SK-N-SH (cell line): ENCODE measurements at regions not wholly inside any gene's neighbourhood (a gene's known extent, or its start where the extent isn't known, plus 50 kb on each side); places are given as distances from the start of the nearest gene placed in this dataset.

Source experiments
- CTCF ChIA-PET: fragments of 300-600, 350-600 bp; formaldehyde crosslinking; extraction: SDS; loops from one replicate; lab custom pipeline; 2021; lab: Yijun Ruan, JAX
- POLR2A ChIA-PET: fragments of 350-600 bp; sonication (Branson Sonifier 250); formaldehyde crosslinking; extraction: SDS; loops from one replicate; lab custom pipeline; 2020; ENCODE audit warnings: antibody characterized with exemption, inconsistent platforms; lab: Yijun Ruan, JAX
- DNase-seq: peaks from one replicate; pipeline ENCODE4 v3.0.0; 2012
- H2AFZ ChIP-seq: fragments of 200-600 bp; sonication (generic); 2 replicates; pipeline ENCODE4 v1.8.1; 2016; ENCODE audit warnings: antibody characterized with exemption, mild to moderate bottlenecking, low read depth
- H3F3A ChIP-seq: fragments of 200-600 bp; sonication (generic); replicated peaks from 2 replicates; pipeline ENCODE3; 2016; ENCODE audit warnings: antibody characterized with exemption, mild to moderate bottlenecking; ENCODE audit not compliant: insufficient read depth
- H3K27ac ChIP-seq, 2 experiments: fragments of 200-500 bp in 1 of 2; fragments of 200-600 bp in 1 of 2; sonication (Bioruptor generic) in 1 of 2; sonication (generic), shearing (Covaris generic) in 1 of 2; 2 replicates each; pipeline versions ENCODE4 v1.5.1 to v1.6.1; 2014 to 2016; ENCODE audit warnings: low read depth in 2 of 2, inconsistent platforms in 1 of 2, low read length in 1 of 2, mild to moderate bottlenecking in 1 of 2, mixed read lengths in 1 of 2
- H3K27me3 ChIP-seq: fragments of 200-600 bp; sonication (generic), shearing (Covaris generic); 2 replicates; pipeline ENCODE4 v1.6.1; 2016; ENCODE audit warnings: mixed run types; ENCODE audit not compliant: insufficient read depth
- H3K36me3 ChIP-seq, 2 experiments: fragments of 200-500 bp in 1 of 2; fragments of 200-600 bp in 1 of 2; sonication (Bioruptor generic) in 1 of 2; sonication (generic) in 1 of 2; replicated peaks in 1 of 2; 2 replicates each; pipeline versions ENCODE3 to v1.5.1; 2014 to 2016; ENCODE audit warnings: low read length in 1 of 2, mild to moderate bottlenecking in 1 of 2; ENCODE audit not compliant: insufficient read depth in 2 of 2, control insufficient read depth in 1 of 2
- H3K4me1 ChIP-seq, 2 experiments: fragments of 200-500 bp in 1 of 2; fragments of 200-600 bp in 1 of 2; sonication (Bioruptor generic) in 1 of 2; sonication (generic), shearing (Covaris generic) in 1 of 2; 2 replicates each; pipeline versions ENCODE4 v1.5.1 to v1.6.1; 2014 to 2016; ENCODE audit warnings: low read depth in 1 of 2, low read length in 1 of 2, mixed run types in 1 of 2; ENCODE audit not compliant: insufficient read depth in 2 of 2, control insufficient read depth in 1 of 2
- H3K4me2 ChIP-seq: fragments of 200-600 bp; sonication (generic), shearing (Covaris generic); 2 replicates; pipeline ENCODE4 v1.6.1; 2017; ENCODE audit warnings: mixed run types
- H3K4me3 ChIP-seq, 2 experiments: fragments of 200-500 bp in 1 of 2; fragments of 200-600 bp in 1 of 2; sonication (Bioruptor generic) in 1 of 2; sonication (generic), shearing (Covaris generic) in 1 of 2; 2 replicates each; pipeline versions ENCODE4 v1.5.1 to v1.8.1; 2014 to 2016; ENCODE audit warnings: low read depth in 2 of 2, inconsistent platforms in 1 of 2, low read length in 1 of 2, mild to moderate bottlenecking in 1 of 2, mixed read lengths in 1 of 2, moderate library complexity in 1 of 2
- H3K79me2 ChIP-seq: fragments of 200-600 bp; sonication (generic); 2 replicates; pipeline ENCODE4 v1.8.1; 2017; ENCODE audit warnings: mild to moderate bottlenecking; ENCODE audit not compliant: insufficient read depth
- H3K9ac ChIP-seq: fragments of 200-600 bp; sonication (generic); 2 replicates; pipeline ENCODE4 v1.6.1; 2017; ENCODE audit warnings: mixed run types
- H3K9me2 ChIP-seq: fragments of 200-600 bp; sonication (generic); 2 replicates; pipeline ENCODE4 v1.6.1; 2017; ENCODE audit warnings: mixed run types
- H3K9me3 ChIP-seq: fragments of 200-600 bp; sonication (generic); 2 replicates; pipeline ENCODE4 v1.6.1; 2017; ENCODE audit warnings: mixed run types, mild to moderate bottlenecking, moderate library complexity
- H4K20me1 ChIP-seq: fragments of 200-600 bp; sonication (generic); 2 replicates; pipeline ENCODE4 v1.6.1; 2017; ENCODE audit warnings: mild to moderate bottlenecking, mixed run types; ENCODE audit not compliant: insufficient read depth
- CHD2 ChIP-seq: fragments of 150-350 bp; IDR thresholded peaks from 2 replicates; pipeline ENCODE4 v1.6.1; 2018; ENCODE audit warnings: low read length; ENCODE audit not compliant: partially characterized antibody
- FOXJ3 ChIP-seq: sonication (generic); formaldehyde crosslinking; IDR thresholded peaks from 2 replicates; pipeline ENCODE4 v1.5.1; 2020; ENCODE audit warnings: mild to moderate bottlenecking, missing genetic modification reagents
- FOXM1 ChIP-seq: IDR thresholded peaks from 2 replicates; pipeline ENCODE4 v1.4.0; 2012; ENCODE audit warnings: low read depth, mild to moderate bottlenecking
- GATA2 ChIP-seq: sonication (generic); formaldehyde crosslinking; IDR thresholded peaks from 2 replicates; pipeline ENCODE4 v1.5.0; 2020; ENCODE audit warnings: mild to moderate bottlenecking, missing genetic modification reagents
- MEF2A ChIP-seq: IDR thresholded peaks from 2 replicates; pipeline ENCODE4 v1.4.0; 2012; ENCODE audit warnings: low read depth, borderline replicate concordance
- MXI1 ChIP-seq: IDR thresholded peaks from 2 replicates; pipeline ENCODE4 v1.6.1; 2012; ENCODE audit warnings: mild to moderate bottlenecking, low read depth, low read length, improper control_type of control experiment
- NFIC ChIP-seq: IDR thresholded peaks from 2 replicates; pipeline ENCODE4 v1.4.0; 2012; ENCODE audit warnings: borderline replicate concordance
- POLR2AphosphoS5 ChIP-seq: IDR thresholded peaks from 2 replicates; pipeline ENCODE4 v1.6.1; 2012; ENCODE audit warnings: low read depth, low read length
- RAD21 ChIP-seq: IDR thresholded peaks from 2 replicates; pipeline ENCODE4 v1.6.1; 2012; ENCODE audit warnings: mild to moderate bottlenecking, low read length
- RXRA ChIP-seq: IDR thresholded peaks from 2 replicates; pipeline ENCODE4 v1.4.0; 2012; ENCODE audit warnings: low read depth, mild to moderate bottlenecking, borderline replicate concordance
- SMC3 ChIP-seq: IDR thresholded peaks from 2 replicates; pipeline ENCODE4 v1.6.1; 2012; ENCODE audit warnings: low read depth, low read length, improper control_type of control experiment
- WGBS: methylation state at CpG from one replicate; pipeline ENCODE4 v1.1.6; 2017; ENCODE audit warnings: low lambda C conversion rate; 5-methylcytosine and 5-hydroxymethylcytosine counted together
- TF ChIP-seq, protein P1 (sequence below): IDR thresholded peaks from 2 replicates; pipeline ENCODE4 v1.4.0; 2012; ENCODE audit warnings: low read depth, borderline replicate concordance
- TF ChIP-seq, protein P2 (sequence below): fragments of 150-350 bp; IDR thresholded peaks from 2 replicates; pipeline ENCODE4 v1.6.1; 2017; ENCODE audit warnings: antibody characterized with exemption, low read length, low read depth, borderline replicate concordance
- TF ChIP-seq, protein P3 (sequence below): IDR thresholded peaks from 2 replicates; pipeline ENCODE4 v1.4.0; 2012; ENCODE audit warnings: low read depth, borderline replicate concordance
- TF ChIP-seq, protein P4 (sequence below): fragments of 150-350 bp; IDR thresholded peaks from 2 replicates; pipeline ENCODE4 v1.6.1; 2016; ENCODE audit warnings: mild to moderate bottlenecking, low read depth, low read length

DNA sequence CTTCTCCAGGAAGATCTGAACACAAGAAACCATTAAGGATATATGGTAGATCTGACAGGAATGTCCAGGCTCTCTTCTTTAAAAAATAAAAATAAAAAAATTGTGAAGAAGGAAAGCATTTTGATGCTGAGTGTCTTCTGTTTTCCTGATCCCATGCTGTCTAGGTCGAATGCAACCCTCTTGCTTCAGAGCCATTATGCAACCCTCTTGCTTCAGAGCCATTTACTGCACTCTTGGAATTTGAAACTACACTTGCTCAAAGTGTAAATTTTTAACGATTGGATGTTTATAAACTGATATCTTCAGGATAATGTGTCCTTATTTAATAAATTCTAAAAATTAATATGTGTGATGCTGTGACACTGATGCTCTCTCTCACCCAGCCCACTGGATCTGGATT is 505.1 kb downstream of the DNAH5 start:
- CTCF ChIA-PET, result no interaction called here
- 0% methylated on average over 2 of the region's 2 CpGs for WGBS

More for the DNA sequence above, 505.1 kb downstream of the DNAH5 start:
- H3K9me3 ChIP-seq, result no peaks in the 10 kb centered on the region
- no peak for DNase-seq
- TF ChIP-seq MEF2A (no peak), POLR2AphosphoS5 (no peak), RXRA (no peak), CHD2 (no peak), FOXM1 (no peak), NFIC (no peak), SMC3 (no peak), GATA2 (CRISPR knock-in tag) (no peak), MXI1 (no peak), RAD21 (no peak), FOXJ3 (CRISPR knock-in tag) (no peak)
- TF ChIP-seq, protein P1, sequence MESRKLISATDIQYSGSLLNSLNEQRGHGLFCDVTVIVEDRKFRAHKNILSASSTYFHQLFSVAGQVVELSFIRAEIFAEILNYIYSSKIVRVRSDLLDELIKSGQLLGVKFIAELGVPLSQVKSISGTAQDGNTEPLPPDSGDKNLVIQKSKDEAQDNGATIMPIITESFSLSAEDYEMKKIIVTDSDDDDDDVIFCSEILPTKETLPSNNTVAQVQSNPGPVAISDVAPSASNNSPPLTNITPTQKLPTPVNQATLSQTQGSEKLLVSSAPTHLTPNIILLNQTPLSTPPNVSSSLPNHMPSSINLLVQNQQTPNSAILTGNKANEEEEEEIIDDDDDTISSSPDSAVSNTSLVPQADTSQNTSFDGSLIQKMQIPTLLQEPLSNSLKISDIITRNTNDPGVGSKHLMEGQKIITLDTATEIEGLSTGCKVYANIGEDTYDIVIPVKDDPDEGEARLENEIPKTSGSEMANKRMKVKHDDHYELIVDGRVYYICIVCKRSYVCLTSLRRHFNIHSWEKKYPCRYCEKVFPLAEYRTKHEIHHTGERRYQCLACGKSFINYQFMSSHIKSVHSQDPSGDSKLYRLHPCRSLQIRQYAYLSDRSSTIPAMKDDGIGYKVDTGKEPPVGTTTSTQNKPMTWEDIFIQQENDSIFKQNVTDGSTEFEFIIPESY, result no peak
- TF ChIP-seq, protein P2, sequence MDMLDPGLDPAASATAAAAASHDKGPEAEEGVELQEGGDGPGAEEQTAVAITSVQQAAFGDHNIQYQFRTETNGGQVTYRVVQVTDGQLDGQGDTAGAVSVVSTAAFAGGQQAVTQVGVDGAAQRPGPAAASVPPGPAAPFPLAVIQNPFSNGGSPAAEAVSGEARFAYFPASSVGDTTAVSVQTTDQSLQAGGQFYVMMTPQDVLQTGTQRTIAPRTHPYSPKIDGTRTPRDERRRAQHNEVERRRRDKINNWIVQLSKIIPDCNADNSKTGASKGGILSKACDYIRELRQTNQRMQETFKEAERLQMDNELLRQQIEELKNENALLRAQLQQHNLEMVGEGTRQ, result no peak
- TF ChIP-seq, protein P3, sequence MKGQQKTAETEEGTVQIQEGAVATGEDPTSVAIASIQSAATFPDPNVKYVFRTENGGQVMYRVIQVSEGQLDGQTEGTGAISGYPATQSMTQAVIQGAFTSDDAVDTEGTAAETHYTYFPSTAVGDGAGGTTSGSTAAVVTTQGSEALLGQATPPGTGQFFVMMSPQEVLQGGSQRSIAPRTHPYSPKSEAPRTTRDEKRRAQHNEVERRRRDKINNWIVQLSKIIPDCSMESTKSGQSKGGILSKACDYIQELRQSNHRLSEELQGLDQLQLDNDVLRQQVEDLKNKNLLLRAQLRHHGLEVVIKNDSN, result no peak
- TF ChIP-seq, protein P4, sequence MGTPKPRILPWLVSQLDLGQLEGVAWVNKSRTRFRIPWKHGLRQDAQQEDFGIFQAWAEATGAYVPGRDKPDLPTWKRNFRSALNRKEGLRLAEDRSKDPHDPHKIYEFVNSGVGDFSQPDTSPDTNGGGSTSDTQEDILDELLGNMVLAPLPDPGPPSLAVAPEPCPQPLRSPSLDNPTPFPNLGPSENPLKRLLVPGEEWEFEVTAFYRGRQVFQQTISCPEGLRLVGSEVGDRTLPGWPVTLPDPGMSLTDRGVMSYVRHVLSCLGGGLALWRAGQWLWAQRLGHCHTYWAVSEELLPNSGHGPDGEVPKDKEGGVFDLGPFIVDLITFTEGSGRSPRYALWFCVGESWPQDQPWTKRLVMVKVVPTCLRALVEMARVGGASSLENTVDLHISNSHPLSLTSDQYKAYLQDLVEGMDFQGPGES, result no peak
- H3K27ac ChIP-seq, result no peak overlapping the region
- no peak overlapping the region for H2AFZ ChIP-seq
- H3K36me3 ChIP-seq, result no peaks in the 10 kb centered on the region
- no peak overlapping the region for H3K4me3 ChIP-seq
- H3K9ac ChIP-seq, result no peak overlapping the region
- no peaks in the 10 kb centered on the region for H3K4me1 ChIP-seq
- H4K20me1 ChIP-seq, result no peaks in the 10 kb centered on the region
- no peaks in the 10 kb centered on the region for H3K27me3 ChIP-seq
- no peaks in the 10 kb centered on the region for H3K79me2 ChIP-seq
- H3F3A ChIP-seq, result no peaks in the 10 kb centered on the region
- H3K4me2 ChIP-seq, result no peak overlapping the region
- POLR2A ChIA-PET, result no interaction called here
- H3K9me2 ChIP-seq, result no peaks in the 10 kb centered on the region
